Pons (tissue), 1 donor: ENCODE measurements at regions not wholly inside any gene's neighbourhood (a gene's known extent, or its start where the extent isn't known, plus 50 kb on each side); places are given as distances from the start of the nearest gene placed in this dataset.

Experiments used
- DNase-seq: peaks from one replicate; pipeline ENCODE4 v3.0.0-alpha.2; 2016; ENCODE audit warnings: low spot score

DNA sequence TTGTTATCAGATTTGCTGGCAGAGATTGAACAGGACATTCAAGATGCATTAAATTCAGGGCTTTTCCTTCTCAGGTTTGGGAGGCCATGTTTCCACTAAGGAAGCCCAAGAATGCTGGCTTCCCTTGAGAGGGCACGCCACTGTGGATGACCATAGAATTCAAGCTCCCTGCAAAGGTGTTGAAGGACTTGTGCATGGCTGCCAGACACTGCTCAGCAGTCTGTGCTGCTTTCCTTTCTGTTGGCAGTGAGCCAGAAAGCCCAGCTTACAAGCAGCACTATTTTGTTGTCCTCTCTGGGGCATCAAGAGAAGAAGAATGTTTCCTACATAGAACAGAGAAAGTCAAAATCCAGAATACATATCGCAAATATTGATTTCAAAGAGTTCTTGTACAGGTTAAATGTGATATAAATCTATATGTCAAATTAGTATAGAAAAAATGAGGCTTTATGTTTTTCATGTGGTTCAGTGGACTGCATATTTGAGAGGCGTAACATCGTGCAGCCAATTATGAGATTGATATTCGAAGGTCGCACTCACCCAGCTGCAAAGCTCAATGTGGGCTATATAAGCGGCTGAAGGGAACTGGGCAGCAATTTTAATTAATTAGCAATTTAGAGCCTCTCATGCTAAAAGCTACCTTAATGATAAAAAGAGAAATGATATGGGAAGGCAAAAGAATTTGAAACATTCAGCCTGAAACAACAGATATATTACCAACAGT lies 103.1 kb upstream of the ISL1 start:
- DNase-seq, result peak; percentile 8

DNA sequence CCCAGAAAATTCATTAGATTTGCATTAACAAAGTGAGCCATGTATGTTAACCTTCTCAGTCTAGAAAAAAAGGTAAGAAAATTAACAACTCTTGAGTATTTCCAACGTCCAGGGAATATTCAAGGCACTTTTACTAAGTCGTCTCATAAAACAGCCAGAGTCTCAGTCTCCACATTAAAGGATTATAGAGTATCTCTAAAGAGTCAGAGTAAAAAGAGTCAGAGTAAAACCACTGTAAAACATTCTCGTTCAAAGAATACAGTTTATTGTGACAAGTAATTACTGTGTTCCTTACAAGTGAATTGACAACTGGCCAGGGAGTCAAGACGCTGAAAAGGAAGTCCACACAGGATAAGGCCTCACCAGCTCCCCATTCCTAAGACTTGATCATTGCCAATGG lies 97.2 kb upstream of the ISL1 start:
- no peak for DNase-seq

DNA sequence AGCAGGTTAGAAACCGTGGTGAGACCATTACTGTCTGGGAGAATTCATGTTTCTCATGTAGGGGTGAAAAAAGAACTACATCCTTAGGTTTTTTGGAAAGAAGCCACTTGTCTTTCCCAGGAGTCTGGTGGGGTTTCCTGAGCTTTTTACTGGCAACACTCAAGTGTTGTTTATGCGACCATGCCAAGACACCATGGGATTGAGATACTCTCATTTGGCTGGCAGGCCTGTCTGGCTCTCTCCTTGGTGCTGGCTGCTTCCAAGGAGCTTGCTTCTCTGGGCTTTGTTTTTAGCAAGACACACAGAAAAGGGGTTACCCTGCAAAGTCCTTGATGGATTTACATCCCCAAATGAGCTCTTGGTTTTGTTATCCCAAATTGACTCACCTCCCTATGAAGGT lies 80.9 kb upstream of the ISL1 start:
- DNase-seq, result peak; percentile 14

DNA sequence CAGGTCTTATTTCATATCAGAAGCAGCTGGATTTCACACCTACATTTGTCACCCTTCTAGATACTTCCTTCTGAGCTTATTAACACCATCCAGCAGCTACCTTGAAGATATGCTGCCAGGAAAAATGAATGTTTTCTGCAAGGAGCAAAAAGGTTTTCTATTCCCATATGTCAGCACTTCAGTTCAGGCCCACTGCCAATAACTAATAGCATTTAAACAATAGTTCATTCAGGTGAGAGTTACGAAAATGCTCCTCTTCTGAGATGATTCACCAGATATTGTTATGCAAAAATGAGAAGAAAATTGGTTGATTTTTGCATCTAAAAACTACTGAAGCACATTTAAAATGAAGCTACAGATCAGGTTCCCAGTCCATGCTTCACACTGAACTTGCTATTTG lies 56.4 kb upstream of the ISL1 start:
- DNase-seq, result no peak
